T1000 (cell line): ENCODE measurements at regions not wholly inside any gene's neighbourhood (a gene's known extent, or its start where the extent isn't known, plus 50 kb on each side); places are given as distances from the start of the nearest gene placed in this dataset.
"Not testable (repeated sequence)": the region's sequence is repeated elsewhere in the genome, so short reads cannot be mapped to it uniquely, and the experiment has no call there.

ENCODE experiments used
- DNase-seq: peaks from one replicate; lab custom pipeline; 2025; ENCODE audit warnings: mixed read lengths; lab: John Stamatoyannopoulos, UW

DNA sequence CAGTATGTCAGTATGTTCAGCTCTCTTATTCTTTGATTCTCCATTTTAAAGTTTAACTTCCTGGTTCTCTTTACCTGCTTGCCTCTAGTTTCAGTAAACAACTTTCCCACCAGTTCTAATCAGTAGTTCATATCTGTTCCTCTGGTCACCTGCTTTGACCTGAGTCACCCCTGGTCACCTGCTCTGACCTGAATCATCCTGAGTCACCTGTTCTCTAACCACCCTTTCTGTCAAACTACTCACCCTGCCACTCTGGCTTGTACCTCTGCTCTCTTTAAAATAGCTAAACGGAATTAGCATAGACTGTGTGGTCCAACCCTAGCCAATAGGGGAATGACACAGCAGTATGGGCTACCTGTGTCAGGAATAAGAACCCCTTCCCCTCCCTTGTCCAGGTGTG is 62.0 kb upstream of the NREP start:
- not testable (repeated sequence) for DNase-seq

DNA sequence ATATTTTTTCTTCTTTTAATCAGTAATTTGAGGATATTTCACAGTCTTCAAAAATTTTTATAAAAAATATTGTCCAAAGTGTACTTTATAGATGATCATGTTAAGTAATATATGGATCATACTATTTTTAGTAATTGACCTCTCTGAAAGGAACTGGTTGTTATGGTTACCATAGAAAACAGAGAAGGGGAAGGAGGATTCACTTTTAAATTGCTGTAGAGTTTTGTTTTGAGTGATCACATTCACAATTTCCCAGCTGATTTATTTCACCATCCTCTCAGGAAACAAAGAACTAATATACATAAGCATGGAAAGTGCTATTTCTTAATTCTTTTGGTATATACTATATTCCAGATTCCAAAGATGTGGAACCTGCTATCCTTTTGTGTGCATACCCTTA is 56.5 kb upstream of the NREP start:
- no peak for DNase-seq

DNA sequence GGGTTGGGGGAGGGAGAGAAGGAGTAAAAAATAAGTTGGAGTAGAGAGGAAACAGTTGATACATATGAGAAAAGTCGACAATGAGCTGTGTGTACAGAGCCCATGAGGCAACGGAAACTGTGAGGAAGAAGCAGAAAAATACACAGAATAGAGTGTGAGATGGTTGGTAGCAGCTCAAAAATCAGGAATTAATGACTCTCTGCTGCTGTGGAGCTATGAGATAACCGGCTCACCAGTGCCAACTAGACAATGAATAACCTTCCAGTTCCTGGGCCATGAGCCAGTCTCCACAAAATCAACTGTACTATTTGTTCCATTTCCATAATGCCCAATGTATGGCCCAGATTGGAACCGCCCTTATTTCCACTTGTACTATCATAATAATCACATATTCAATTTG is 53.1 kb upstream of the NREP start:
- DNase-seq, result no peak
